ENCODE measurements at regions not wholly inside any gene's neighbourhood (a gene's known extent, or its start where the extent isn't known, plus 50 kb on each side); places are given as distances from the start of the nearest gene placed in this dataset.

DNA sequence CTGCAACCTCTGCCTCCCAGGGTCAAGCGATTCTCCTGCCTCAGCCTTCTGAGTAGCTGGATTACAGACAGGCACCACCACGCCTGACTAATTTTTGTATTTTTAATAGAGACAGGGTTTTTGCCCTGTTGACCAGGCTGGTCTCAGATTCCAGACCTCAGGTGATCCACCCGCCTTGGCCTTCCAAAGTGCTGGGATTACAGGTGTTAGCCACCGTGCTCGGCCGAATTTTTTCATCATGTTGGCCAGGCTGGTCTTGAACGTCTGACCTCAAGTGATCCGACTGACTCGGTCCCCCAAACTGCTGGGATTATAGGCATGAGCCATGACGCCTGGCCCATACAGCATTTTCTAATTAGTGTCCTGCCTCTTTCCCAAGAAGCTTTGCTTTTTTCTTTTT is 52.7 kb upstream of the ADORA2B start:
- Histone ChIP-seq H4K20me1 (ENCODE audit: control insufficient read depth, insufficient read depth) (no peaks in the 10 kb centered on the region), H3K9ac (ENCODE audit: control insufficient read depth, insufficient read depth, low read length) (no peak overlapping the region), H3K79me2 (ENCODE audit: control insufficient read depth, insufficient read depth, low read length) (no peaks in the 10 kb centered on the region), H3K4me3 (no peak overlapping the region), H3K4me1 (ENCODE audit: control insufficient read depth, insufficient read depth, low read length) (no peaks in the 10 kb centered on the region), H3K4me2 (ENCODE audit: control insufficient read depth, insufficient read depth) (no peak overlapping the region), H3K36me3 (ENCODE audit: control insufficient read depth in 2 of 2, insufficient read depth in 2 of 2, low read length in 1 of 2) (no peaks in the 10 kb centered on the region), H2AFZ (ENCODE audit: control insufficient read depth, low read depth, low read length) (no peak overlapping the region), H3K9me3 (replicated peaks; ENCODE audit: control insufficient read depth, insufficient read depth, low read length) (no peaks in the 10 kb centered on the region), H3K27me3 (replicated peaks in 1 of 2; ENCODE audit: control insufficient read depth in 2 of 2, insufficient read depth in 2 of 2, low read length in 1 of 2) (no peaks in the 10 kb centered on the region), H3K27ac (ENCODE audit: control insufficient read depth, insufficient read depth) (no peak overlapping the region)
- no peak for DNase-seq (ENCODE audit: low read depth, low spot score)
- intact Hi-C loops (cut with micrococcal nuclease; ENCODE audit: unreplicated experiment): no loop called here
- no peak for FAIRE-seq
- 63% methylated on average over 10 of the region's 10 CpGs for WGBS (ENCODE audit: insufficient coverage, insufficient replicate concordance, low lambda C conversion rate, missing lambda C conversion rate)
- TF ChIP-seq EZH2 (IDR thresholded peaks at IDR 0.05; ENCODE audit: borderline replicate concordance, control insufficient read depth, low read depth, low read length): no peak
- no peak for TF ChIP-seq EGR1 (IDR thresholded peaks at IDR 0.05; ENCODE audit: borderline replicate concordance in 1 of 2, low read depth in 2 of 2, low read length in 2 of 2)
- TF ChIP-seq, protein P1, sequence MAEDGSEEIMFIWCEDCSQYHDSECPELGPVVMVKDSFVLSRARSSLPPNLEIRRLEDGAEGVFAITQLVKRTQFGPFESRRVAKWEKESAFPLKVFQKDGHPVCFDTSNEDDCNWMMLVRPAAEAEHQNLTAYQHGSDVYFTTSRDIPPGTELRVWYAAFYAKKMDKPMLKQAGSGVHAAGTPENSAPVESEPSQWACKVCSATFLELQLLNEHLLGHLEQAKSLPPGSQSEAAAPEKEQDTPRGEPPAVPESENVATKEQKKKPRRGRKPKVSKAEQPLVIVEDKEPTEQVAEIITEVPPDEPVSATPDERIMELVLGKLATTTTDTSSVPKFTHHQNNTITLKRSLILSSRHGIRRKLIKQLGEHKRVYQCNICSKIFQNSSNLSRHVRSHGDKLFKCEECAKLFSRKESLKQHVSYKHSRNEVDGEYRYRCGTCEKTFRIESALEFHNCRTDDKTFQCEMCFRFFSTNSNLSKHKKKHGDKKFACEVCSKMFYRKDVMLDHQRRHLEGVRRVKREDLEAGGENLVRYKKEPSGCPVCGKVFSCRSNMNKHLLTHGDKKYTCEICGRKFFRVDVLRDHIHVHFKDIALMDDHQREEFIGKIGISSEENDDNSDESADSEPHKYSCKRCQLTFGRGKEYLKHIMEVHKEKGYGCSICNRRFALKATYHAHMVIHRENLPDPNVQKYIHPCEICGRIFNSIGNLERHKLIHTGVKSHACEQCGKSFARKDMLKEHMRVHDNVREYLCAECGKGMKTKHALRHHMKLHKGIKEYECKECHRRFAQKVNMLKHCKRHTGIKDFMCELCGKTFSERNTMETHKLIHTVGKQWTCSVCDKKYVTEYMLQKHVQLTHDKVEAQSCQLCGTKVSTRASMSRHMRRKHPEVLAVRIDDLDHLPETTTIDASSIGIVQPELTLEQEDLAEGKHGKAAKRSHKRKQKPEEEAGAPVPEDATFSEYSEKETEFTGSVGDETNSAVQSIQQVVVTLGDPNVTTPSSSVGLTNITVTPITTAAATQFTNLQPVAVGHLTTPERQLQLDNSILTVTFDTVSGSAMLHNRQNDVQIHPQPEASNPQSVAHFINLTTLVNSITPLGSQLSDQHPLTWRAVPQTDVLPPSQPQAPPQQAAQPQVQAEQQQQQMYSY (CRISPR knock-in tag; IDR thresholded peaks at IDR 0.05): no peak
- no peak for TF ChIP-seq POU2F2 (IDR thresholded peaks at IDR 0.05; ENCODE audit: borderline replicate concordance, low read depth, low read length)
- no peak for TF ChIP-seq RAD51 (IDR thresholded peaks at IDR 0.05)
- TF ChIP-seq CEBPB (IDR thresholded peaks at IDR 0.05; ENCODE audit: borderline replicate concordance in 1 of 2, low read depth in 2 of 2, low read length in 2 of 2): no peak
- TF ChIP-seq, protein P2, sequence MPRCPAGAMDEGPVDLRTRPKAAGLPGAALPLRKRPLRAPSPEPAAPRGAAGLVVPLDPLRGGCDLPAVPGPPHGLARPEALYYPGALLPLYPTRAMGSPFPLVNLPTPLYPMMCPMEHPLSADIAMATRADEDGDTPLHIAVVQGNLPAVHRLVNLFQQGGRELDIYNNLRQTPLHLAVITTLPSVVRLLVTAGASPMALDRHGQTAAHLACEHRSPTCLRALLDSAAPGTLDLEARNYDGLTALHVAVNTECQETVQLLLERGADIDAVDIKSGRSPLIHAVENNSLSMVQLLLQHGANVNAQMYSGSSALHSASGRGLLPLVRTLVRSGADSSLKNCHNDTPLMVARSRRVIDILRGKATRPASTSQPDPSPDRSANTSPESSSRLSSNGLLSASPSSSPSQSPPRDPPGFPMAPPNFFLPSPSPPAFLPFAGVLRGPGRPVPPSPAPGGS (IDR thresholded peaks at IDR 0.05; ENCODE audit: borderline replicate concordance, insufficient read depth, low read depth, low read length, poor library complexity, severe bottlenecking): no peak
- TF ChIP-seq TBL1XR1 (IDR thresholded peaks at IDR 0.05; ENCODE audit: low read depth, low read length): no peak
- no peak for TF ChIP-seq ZNF384 (IDR thresholded peaks at IDR 0.05; ENCODE audit: borderline replicate concordance, low read depth, low read length)
- TF ChIP-seq KAT2A (conservative IDR thresholded peaks at IDR 0.05; ENCODE audit: control insufficient read depth, low read depth, low read length): no peak
- no peak for TF ChIP-seq NRF1 (conservative IDR thresholded peaks at IDR 0.05; ENCODE audit: low read depth, low read length)
- TF ChIP-seq BMI1 (IDR thresholded peaks at IDR 0.05; ENCODE audit: borderline replicate concordance): no peak
- TF ChIP-seq CBFB (IDR thresholded peaks at IDR 0.05; ENCODE audit: low read depth): no peak
- no peak for TF ChIP-seq ZNF274 (IDR thresholded peaks at IDR 0.05; ENCODE audit: insufficient read depth, insufficient read length)
- TF ChIP-seq, protein P3, sequence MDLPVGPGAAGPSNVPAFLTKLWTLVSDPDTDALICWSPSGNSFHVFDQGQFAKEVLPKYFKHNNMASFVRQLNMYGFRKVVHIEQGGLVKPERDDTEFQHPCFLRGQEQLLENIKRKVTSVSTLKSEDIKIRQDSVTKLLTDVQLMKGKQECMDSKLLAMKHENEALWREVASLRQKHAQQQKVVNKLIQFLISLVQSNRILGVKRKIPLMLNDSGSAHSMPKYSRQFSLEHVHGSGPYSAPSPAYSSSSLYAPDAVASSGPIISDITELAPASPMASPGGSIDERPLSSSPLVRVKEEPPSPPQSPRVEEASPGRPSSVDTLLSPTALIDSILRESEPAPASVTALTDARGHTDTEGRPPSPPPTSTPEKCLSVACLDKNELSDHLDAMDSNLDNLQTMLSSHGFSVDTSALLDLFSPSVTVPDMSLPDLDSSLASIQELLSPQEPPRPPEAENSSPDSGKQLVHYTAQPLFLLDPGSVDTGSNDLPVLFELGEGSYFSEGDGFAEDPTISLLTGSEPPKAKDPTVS (IDR thresholded peaks at IDR 0.05; ENCODE audit: low read depth, low read length): no peak
- ChIA-PET RAD21 (ENCODE audit: unreplicated experiment) (no interaction called here), POLR2A (no interaction called here), SMC1A (ENCODE audit: uncharacterized antibody, unreplicated experiment) (no interaction called here), CTCF (no interaction called here)
- in situ Hi-C loops (cut with MboI): no loop called here
- no peak for ATAC-seq
- BruUV-seq (replicated peaks): no TSS peak

Measured in GM12878 (cell line).